WERI-Rb-1 (cell line): ENCODE measurements at regions not wholly inside any gene's neighbourhood (a gene's known extent, or its start where the extent isn't known, plus 50 kb on each side); places are given as distances from the start of the nearest gene placed in this dataset.

Source experiments
- DNase-seq: peaks from one replicate; pipeline ENCODE4 v3.0.0-alpha.2; 2020
- H3K27ac ChIP-seq: fragments of 250-450 bp; sonication (Bioruptor Pico); 2 replicates; pipeline ENCODE4 v1.5.1; 2020; ENCODE audit warnings: mild to moderate bottlenecking, moderate library complexity
- H3K27me3 ChIP-seq: fragments of 250-450 bp; sonication (Bioruptor Pico); 2 replicates; pipeline ENCODE4 v1.5.1; 2021; ENCODE audit warnings: mild to moderate bottlenecking, low read depth, moderate library complexity; ENCODE audit not compliant: insufficient read depth, severe bottlenecking
- H3K36me3 ChIP-seq: fragments of 250-450 bp; sonication (Bioruptor Pico); 2 replicates; pipeline ENCODE4 v1.5.1; 2020; ENCODE audit warnings: mild to moderate bottlenecking, moderate library complexity
- H3K4me3 ChIP-seq: 2 replicates; pipeline ENCODE4 v1.5.1; 2011; ENCODE audit warnings: low read depth, mild to moderate bottlenecking, control low read depth, low read length
- H3K9me3 ChIP-seq: fragments of 250-450 bp; sonication (Bioruptor Pico); 2 replicates; pipeline ENCODE4 v1.5.1; 2021; ENCODE audit warnings: mild to moderate bottlenecking, moderate library complexity; ENCODE audit not compliant: severe bottlenecking
- TF ChIP-seq, protein P1 (sequence below): IDR thresholded peaks from 2 replicates; pipeline ENCODE4 v1.5.1; 2011; ENCODE audit warnings: low read depth, mild to moderate bottlenecking, control low read depth, inconsistent platforms, low read length

DNA sequence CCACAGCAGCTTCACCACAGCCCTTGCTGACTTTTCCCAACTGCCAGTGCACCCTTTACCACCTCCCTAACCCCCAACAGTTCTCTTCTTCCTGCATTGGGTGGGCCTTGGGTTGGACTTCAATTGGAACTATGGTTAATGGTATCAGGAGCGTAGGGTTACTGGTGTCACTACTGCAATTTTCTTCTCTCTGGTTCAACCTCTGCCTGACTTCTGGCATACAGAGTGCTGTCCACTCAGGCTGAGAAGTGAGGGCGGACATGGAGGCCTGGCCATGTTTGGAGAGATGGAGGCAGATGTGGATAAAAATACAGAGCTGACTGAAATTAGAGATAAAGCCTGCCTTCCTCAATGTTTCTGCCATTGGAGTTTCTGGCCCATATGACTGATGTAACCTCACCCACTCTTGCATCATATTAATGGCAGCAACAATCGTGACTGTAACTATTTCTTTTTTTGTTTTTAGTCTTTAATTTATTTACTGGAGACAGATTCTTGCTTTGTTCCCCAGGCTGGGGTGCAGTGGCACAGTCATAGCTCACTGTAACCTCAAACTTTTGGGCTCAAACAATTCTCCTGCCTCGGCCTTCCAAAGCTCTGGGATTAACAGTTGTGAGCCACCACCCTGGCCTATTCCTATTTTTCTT is 87.8 kb downstream of the NAV1 start:
- Histone ChIP-seq H3K9me3 (no peaks in the 10 kb centered on the region), H3K36me3 (peaks cover 7% of the 10 kb centered on the region), H3K4me3 (no peak overlapping the region), H3K27me3 (no peaks in the 10 kb centered on the region), H3K27ac (no peak overlapping the region; the same call in 1 of the 2 replicates)
- no peak for DNase-seq
- TF ChIP-seq, protein P1, sequence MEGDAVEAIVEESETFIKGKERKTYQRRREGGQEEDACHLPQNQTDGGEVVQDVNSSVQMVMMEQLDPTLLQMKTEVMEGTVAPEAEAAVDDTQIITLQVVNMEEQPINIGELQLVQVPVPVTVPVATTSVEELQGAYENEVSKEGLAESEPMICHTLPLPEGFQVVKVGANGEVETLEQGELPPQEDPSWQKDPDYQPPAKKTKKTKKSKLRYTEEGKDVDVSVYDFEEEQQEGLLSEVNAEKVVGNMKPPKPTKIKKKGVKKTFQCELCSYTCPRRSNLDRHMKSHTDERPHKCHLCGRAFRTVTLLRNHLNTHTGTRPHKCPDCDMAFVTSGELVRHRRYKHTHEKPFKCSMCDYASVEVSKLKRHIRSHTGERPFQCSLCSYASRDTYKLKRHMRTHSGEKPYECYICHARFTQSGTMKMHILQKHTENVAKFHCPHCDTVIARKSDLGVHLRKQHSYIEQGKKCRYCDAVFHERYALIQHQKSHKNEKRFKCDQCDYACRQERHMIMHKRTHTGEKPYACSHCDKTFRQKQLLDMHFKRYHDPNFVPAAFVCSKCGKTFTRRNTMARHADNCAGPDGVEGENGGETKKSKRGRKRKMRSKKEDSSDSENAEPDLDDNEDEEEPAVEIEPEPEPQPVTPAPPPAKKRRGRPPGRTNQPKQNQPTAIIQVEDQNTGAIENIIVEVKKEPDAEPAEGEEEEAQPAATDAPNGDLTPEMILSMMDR, result no peak

GRCh38 chr1:201628490-201628889 is 89.6 kb downstream of the NAV1 start:
- peaks cover 7% of the 10 kb centered on the region for H3K36me3 ChIP-seq
- peak overlapping the region; percentile 9 for H3K27ac ChIP-seq
- TF ChIP-seq, protein P1, result no peak
- no peaks in the 10 kb centered on the region for H3K9me3 ChIP-seq
- DNase-seq, result peak; percentile 72
- no peaks in the 10 kb centered on the region for H3K27me3 ChIP-seq
- H3K4me3 ChIP-seq, result no peak overlapping the region

DNA sequence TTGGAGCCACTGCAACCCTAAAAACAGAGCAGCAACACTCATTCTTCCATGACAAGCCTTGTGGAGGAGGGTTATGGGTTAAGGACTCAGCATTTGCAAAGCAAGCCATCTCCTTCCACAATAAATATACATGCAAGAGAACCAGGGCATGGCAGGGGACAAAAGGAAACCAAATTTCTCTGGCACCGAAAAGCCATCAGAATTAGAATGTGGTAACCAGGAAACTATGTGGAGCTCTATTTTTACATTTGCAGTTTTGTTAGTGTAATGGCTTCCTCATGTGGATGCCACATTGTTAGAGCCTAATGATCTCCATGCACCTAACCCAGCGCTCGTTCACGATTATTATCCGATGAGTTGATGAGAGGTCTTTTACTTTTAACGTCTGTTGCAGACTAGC is 91.7 kb downstream of the NAV1 start:
- no peak overlapping the region for H3K27ac ChIP-seq
- H3K4me3 ChIP-seq, result no peak overlapping the region
- DNase-seq, result no peak
- H3K36me3 ChIP-seq, result no peaks in the 10 kb centered on the region; the same call in none of the 2 replicates
- no peaks in the 10 kb centered on the region for H3K9me3 ChIP-seq
- TF ChIP-seq, protein P1, result no peak
- H3K27me3 ChIP-seq, result no peaks in the 10 kb centered on the region

GRCh38 chr1:201631037-201631436 is 92.1 kb downstream of the NAV1 start:
- Histone ChIP-seq H3K9me3 (no peaks in the 10 kb centered on the region), H3K36me3 (no peaks in the 10 kb centered on the region; the same call in none of the 2 replicates), H3K27me3 (no peaks in the 10 kb centered on the region), H3K4me3 (no peak overlapping the region), H3K27ac (no peak overlapping the region)
- TF ChIP-seq, protein P1, result no peak
- DNase-seq, result no peak

DNA sequence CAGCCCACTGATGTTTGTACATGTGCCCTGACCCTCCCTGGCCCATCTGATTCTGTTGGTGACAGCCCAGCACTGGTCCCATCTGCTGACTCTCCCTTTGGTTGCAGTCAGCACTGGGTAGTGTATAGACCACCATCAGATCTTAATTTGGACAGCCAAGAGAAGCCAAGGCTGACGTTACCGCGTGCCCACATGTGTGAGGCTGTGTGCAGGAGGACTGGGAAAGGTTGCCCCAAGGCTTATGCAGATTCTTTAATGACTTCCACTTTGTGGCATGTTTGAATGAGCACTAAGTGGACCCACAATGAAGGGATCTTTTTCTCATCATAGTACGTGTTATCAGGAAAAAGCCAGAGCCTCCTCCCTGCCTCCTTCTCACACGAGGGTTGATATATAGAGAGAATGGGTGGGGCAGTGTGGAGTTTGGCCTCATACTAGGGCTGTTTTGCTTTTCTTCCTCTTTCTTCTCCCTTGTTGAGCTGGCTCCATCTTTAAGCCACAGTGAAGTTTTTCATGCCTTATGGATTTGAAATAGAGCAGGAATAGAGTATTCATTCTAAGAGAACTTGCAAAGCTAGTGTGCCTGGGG is 93.5 kb downstream of the NAV1 start:
- no peak for DNase-seq
- Histone ChIP-seq H3K36me3 (no peaks in the 10 kb centered on the region), H3K4me3 (no peak overlapping the region), H3K27me3 (no peaks in the 10 kb centered on the region), H3K9me3 (no peaks in the 10 kb centered on the region), H3K27ac (no peak overlapping the region)
- TF ChIP-seq, protein P1, result no peak
